Aorta (tissue), 5 donors: ENCODE measurements at regions not wholly inside any gene's neighbourhood (a gene's known extent, or its start where the extent isn't known, plus 50 kb on each side); places are given as distances from the start of the nearest gene placed in this dataset.

Source experiments
- ATAC-seq: fragments of 200-7000 bp; cut with Tn5 transposase; one replicate; pipeline ENCODE4 v1.9.1; 2022; ENCODE audit warnings: moderate library complexity; ENCODE audit not compliant: low FRiP score
- DNase-seq, 2 donors: peaks; one replicate each; pipeline ENCODE4 v3.0.0-alpha.2; 2020
- H3K27ac ChIP-seq, 2 donors: one replicate each; pipeline ENCODE4 v1.5.1; 2013; ENCODE audit warnings: low read length in 2 of 2, mild to moderate bottlenecking in 2 of 2, moderate library complexity in 2 of 2, control low read depth in 1 of 2, inconsistent platforms in 1 of 2, low read depth in 1 of 2
- H3K27me3 ChIP-seq, 2 donors: one replicate each; pipeline ENCODE4 v1.6.1; 2013; ENCODE audit warnings: control low read depth in 1 of 2, low read length in 1 of 2, mild to moderate bottlenecking in 1 of 2, moderate library complexity in 1 of 2; ENCODE audit not compliant: insufficient read depth in 2 of 2, control insufficient read depth in 1 of 2
- H3K36me3 ChIP-seq, 2 donors: one replicate each; pipeline ENCODE4 v1.6.1; 2013; ENCODE audit warnings: control low read depth in 1 of 2, low read length in 1 of 2, mild to moderate bottlenecking in 1 of 2; ENCODE audit not compliant: insufficient read depth in 2 of 2, control insufficient read depth in 1 of 2
- H3K4me1 ChIP-seq, 2 donors: one replicate each; pipeline ENCODE4 v1.6.1; 2013; ENCODE audit warnings: low read length in 2 of 2, control low read depth in 1 of 2, mild to moderate bottlenecking in 1 of 2, moderate library complexity in 1 of 2; ENCODE audit not compliant: insufficient read depth in 2 of 2, control insufficient read depth in 1 of 2
- H3K4me3 ChIP-seq, 2 donors: one replicate each; pipeline ENCODE4 v1.5.1; 2013; ENCODE audit warnings: low read length in 2 of 2, control low read depth in 1 of 2, mild to moderate bottlenecking in 1 of 2
- H3K9me3 ChIP-seq: one replicate; pipeline ENCODE4 v1.6.1; 2013; ENCODE audit warnings: mild to moderate bottlenecking, low read length; ENCODE audit not compliant: control insufficient read depth
- WGBS, 2 donors: extraction: QIAGEN DNeasy Blood & Tissue Kit; methylation state at CpG; one replicate each; pipeline ENCODE4 v1.1.7; 2013; 5-methylcytosine and 5-hydroxymethylcytosine counted together
- intact Hi-C, 2 donors: fragments of 100-400 bp; cut with DNase I; formaldehyde crosslinking; loops; one replicate each; pipeline versions ENCODE4 v1.14.2 to v1.15.0; 2022
- donor health status: healthy with polysubstance abuse.
- donor health status: Bipolar disorder and iron deficiency.
- donor health status: DM: no; HTN: no; CAD: no.
- donor health status: DM: no; HTN: no; CAD: no.
- donor health status: DM: yes; HTN: yes; CAD: no.

- Histone ChIP-seq H3K27ac (no peak overlapping the region), H3K27me3 (no peaks in the 10 kb centered on the region), H3K9me3 (no peaks in the 10 kb centered on the region), H3K4me3 (no peak overlapping the region), H3K4me1 (no peaks in the 10 kb centered on the region), H3K36me3 (no peaks in the 10 kb centered on the region)
- ATAC-seq, result no peak
- intact Hi-C loops, result no loop called here
- WGBS, 2 donors, result 79 to 96% methylated on average over 48 to 53 of the region's 53 CpGs
- DNase-seq, result no peak
Observed at GRCh38 chrX:99371976-99372595, 1038.0 kb downstream of the PCDH19 start.

GRCh38 chrX:99353412-99353811, 1056.7 kb downstream of the PCDH19 start:
- Histone ChIP-seq H3K27me3 (no peaks in the 10 kb centered on the region), H3K27ac (no peak overlapping the region), H3K36me3 (no peaks in the 10 kb centered on the region), H3K4me3 (no peak overlapping the region), H3K9me3 (no peaks in the 10 kb centered on the region), H3K4me1 (no peaks in the 10 kb centered on the region)
- ATAC-seq (no peak), DNase-seq (no peak)
- intact Hi-C loops, result no loop called here
- 48 to 68% methylated on average over 1 of the region's 1 CpG for whole genome bisulfite sequencing, 2 donors

GRCh38 chrX:99348256-99348655, 1061.8 kb downstream of the PCDH19 start:
- Histone ChIP-seq H3K9me3 (no peaks in the 10 kb centered on the region), H3K4me3 (no peak overlapping the region), H3K27ac (no peak overlapping the region), H3K4me1 (no peaks in the 10 kb centered on the region), H3K27me3 (no peaks in the 10 kb centered on the region), H3K36me3 (no peaks in the 10 kb centered on the region)
- ATAC-seq, result no peak
- intact Hi-C loops, result no loop called here
- DNase-seq, result no peak
- WGBS, 2 donors, result 64 to 83% methylated on average over 4 of the region's 4 CpGs

GRCh38 chrX:99308302-99308701, 1101.8 kb downstream of the PCDH19 start:
- H3K27me3 ChIP-seq, result no peaks in the 10 kb centered on the region
- intact Hi-C loops, result no loop called here
- no peaks in the 10 kb centered on the region for H3K4me1 ChIP-seq
- ATAC-seq, result no peak
- no peaks in the 10 kb centered on the region for H3K36me3 ChIP-seq
- no peak overlapping the region for H3K27ac ChIP-seq
- DNase-seq, result no peak
- H3K9me3 ChIP-seq, result no peaks in the 10 kb centered on the region
- no peak overlapping the region for H3K4me3 ChIP-seq

GRCh38 chrX:99305573-99305972, 1104.5 kb downstream of the PCDH19 start:
- Histone ChIP-seq H3K4me1 (no peaks in the 10 kb centered on the region), H3K9me3 (no peaks in the 10 kb centered on the region), H3K4me3 (no peak overlapping the region), H3K27ac (no peak overlapping the region), H3K27me3 (no peaks in the 10 kb centered on the region), H3K36me3 (no peaks in the 10 kb centered on the region)
- intact Hi-C loops, result no loop called here
- 10 to 16% methylated on average over 3 of the region's 3 CpGs for WGBS, 2 donors
- no peak for DNase-seq
- ATAC-seq, result no peak

GRCh38 chrX:99301990-99302389, 1108.1 kb downstream of the PCDH19 start:
- DNase-seq (no peak), ATAC-seq (no peak)
- Histone ChIP-seq H3K27ac (no peak overlapping the region), H3K4me3 (no peak overlapping the region), H3K9me3 (no peaks in the 10 kb centered on the region), H3K36me3 (no peaks in the 10 kb centered on the region), H3K4me1 (no peaks in the 10 kb centered on the region), H3K27me3 (no peaks in the 10 kb centered on the region)
- whole genome bisulfite sequencing, 2 donors, result 39 to 45% methylated on average over 2 of the region's 2 CpGs
- intact Hi-C loops, result no loop called here

- ATAC-seq (no peak), DNase-seq (no peak)
- no peak overlapping the region for H3K27ac ChIP-seq
- no peak overlapping the region for H3K4me3 ChIP-seq
- no peaks in the 10 kb centered on the region for H3K36me3 ChIP-seq
- intact Hi-C loops, result no loop called here
- H3K9me3 ChIP-seq, result no peaks in the 10 kb centered on the region
- H3K4me1 ChIP-seq, result no peaks in the 10 kb centered on the region
- 74 to 89% methylated on average over 8 of the region's 8 CpGs for WGBS, 2 donors
- no peaks in the 10 kb centered on the region for H3K27me3 ChIP-seq
Observed at GRCh38 chrX:99271641-99272040, 1138.4 kb downstream of the PCDH19 start.

GRCh38 chrX:99266255-99266654, 1143.8 kb downstream of the PCDH19 start:
- intact Hi-C loops, result no loop called here
- no peak overlapping the region for H3K4me3 ChIP-seq
- ATAC-seq (no peak), DNase-seq (no peak)
- H3K9me3 ChIP-seq, result no peaks in the 10 kb centered on the region
- H3K36me3 ChIP-seq, result no peaks in the 10 kb centered on the region
- 77 to 88% methylated on average over 2 of the region's 2 CpGs for WGBS, 2 donors
- H3K27me3 ChIP-seq, result no peaks in the 10 kb centered on the region
- H3K27ac ChIP-seq, result no peak overlapping the region
- no peaks in the 10 kb centered on the region for H3K4me1 ChIP-seq

- Histone ChIP-seq H3K27ac (no peak overlapping the region), H3K4me1 (no peaks in the 10 kb centered on the region), H3K27me3 (no peaks in the 10 kb centered on the region), H3K4me3 (no peak overlapping the region), H3K9me3 (no peaks in the 10 kb centered on the region), H3K36me3 (no peaks in the 10 kb centered on the region)
- intact Hi-C loops, result no loop called here
- DNase-seq (no peak), ATAC-seq (no peak)
Observed at GRCh38 chrX:99248180-99248579, 1161.9 kb downstream of the PCDH19 start.
